HEK293T (cell line): ENCODE measurements at regions not wholly inside any gene's neighbourhood (a gene's known extent, or its start where the extent isn't known, plus 50 kb on each side); places are given as distances from the start of the nearest gene placed in this dataset.
"Not testable (repeated sequence)": the region's sequence is repeated elsewhere in the genome, so short reads cannot be mapped to it uniquely, and the experiment has no call there.

Experiments
- CTCF ChIA-PET: fragments of 350-600 bp; formaldehyde crosslinking; extraction: SDS; loops from one replicate; lab custom pipeline; 2021; ENCODE audit warnings: antibody characterized with exemption, inconsistent platforms; lab: Yijun Ruan, JAX
- POLR2A ChIA-PET: fragments of 350-600 bp; formaldehyde crosslinking; extraction: SDS; loops from one replicate; lab custom pipeline; 2020; ENCODE audit warnings: antibody characterized with exemption, inconsistent platforms; lab: Yijun Ruan, JAX
- DNase-seq: peaks from one replicate; pipeline ENCODE4 v3.0.0; 2012; ENCODE audit warnings: mixed read lengths; ENCODE audit errors: extremely low spot score
- ARNT ChIP-seq: fragments of 450-650 bp; IDR thresholded peaks from 2 replicates; pipeline ENCODE4 v1.6.1; 2017; ENCODE audit warnings: mild to moderate bottlenecking
- BHLHE40 ChIP-seq: fragments of 450-650 bp; IDR thresholded peaks from 2 replicates; pipeline ENCODE4 v1.6.1; 2016; ENCODE audit warnings: mild to moderate bottlenecking, moderate library complexity, borderline replicate concordance
- CTBP1 ChIP-seq: fragments of 450-650 bp; IDR thresholded peaks from 2 replicates; pipeline ENCODE4 v1.6.1; 2016; ENCODE audit warnings: borderline replicate concordance
- ELF4 ChIP-seq: fragments of 450-650 bp; IDR thresholded peaks from 2 replicates; pipeline ENCODE4 v1.6.1; 2017; ENCODE audit warnings: antibody characterized with exemption
- FOXA1 ChIP-seq: fragments of 450-650 bp; IDR thresholded peaks from 2 replicates; pipeline ENCODE4 v1.6.1; 2016; ENCODE audit warnings: mild to moderate bottlenecking
- FOXK2 ChIP-seq: fragments of 450-650 bp; IDR thresholded peaks from 2 replicates; pipeline ENCODE4 v1.6.1; 2016; ENCODE audit warnings: mild to moderate bottlenecking
- FOXM1 ChIP-seq: fragments of 450-650 bp; IDR thresholded peaks from 2 replicates; pipeline ENCODE4 v1.6.1; 2017; ENCODE audit warnings: mild to moderate bottlenecking, borderline replicate concordance
- HDGF ChIP-seq: fragments of 450-650 bp; IDR thresholded peaks from 2 replicates; pipeline ENCODE4 v1.6.1; 2017; ENCODE audit warnings: antibody characterized with exemption, borderline replicate concordance
- L3MBTL2 ChIP-seq: fragments of 450-650 bp; conservative IDR thresholded peaks from 2 replicates; pipeline ENCODE4 v1.6.1; 2016; ENCODE audit warnings: mild to moderate bottlenecking
- LEF1 ChIP-seq: fragments of 450-650 bp; IDR thresholded peaks from 2 replicates; pipeline ENCODE4 v1.6.1; 2017; ENCODE audit warnings: mild to moderate bottlenecking, borderline replicate concordance
- NFRKB ChIP-seq: fragments of 450-650 bp; IDR thresholded peaks from 2 replicates; pipeline ENCODE4 v1.6.1; 2016; ENCODE audit warnings: mild to moderate bottlenecking, moderate library complexity
- PKNOX1 ChIP-seq: fragments of 450-650 bp; IDR thresholded peaks from 2 replicates; pipeline ENCODE4 v1.6.1; 2016
- SP1 ChIP-seq: fragments of 450-650 bp; IDR thresholded peaks from 2 replicates; pipeline ENCODE4 v1.6.1; 2017
- SUZ12 ChIP-seq: fragments of 450-650 bp; IDR thresholded peaks from 2 replicates; pipeline ENCODE4 v1.6.1; 2016; ENCODE audit warnings: mild to moderate bottlenecking
- TARDBP ChIP-seq: fragments of 450-650 bp; IDR thresholded peaks from 2 replicates; pipeline ENCODE4 v1.6.1; 2016
- ZNF384 ChIP-seq: fragments of 450-650 bp; IDR thresholded peaks from 2 replicates; pipeline ENCODE4 v1.6.1; 2016

- DNase-seq, result no peak
- POLR2A ChIA-PET, result no interaction called here
- CTCF ChIA-PET, result interaction anchor here (0.6 to 1.8 kb wide), 8 partner anchors 10 to 927 kb away, joined by 3 to 17 read pairs (median 4); no protein-coding TSS in a partner anchor
- no peak for TF ChIP-seq HDGF
- no peak for TF ChIP-seq NFRKB
- no peak for TF ChIP-seq ELF4
- TF ChIP-seq SUZ12, result no peak
Measured at GRCh38 chr3:181327349-181327748, 337.8 kb upstream of the DNAJC19 start.

- DNase-seq, result peak; percentile 34
- CTCF ChIA-PET, result interaction anchor here (0.6 to 1.8 kb wide), 8 partner anchors 10 to 927 kb away, joined by 3 to 17 read pairs (median 4); no protein-coding TSS in a partner anchor
- POLR2A ChIA-PET, result no interaction called here
- TF ChIP-seq NFRKB, result no peak
Measured at GRCh38 chr3:181326637-181327223, 337.2 kb upstream of the DNAJC19 start.

GRCh38 chr3:181324516-181324915, 335.0 kb upstream of the DNAJC19 start:
- POLR2A ChIA-PET, result not testable (repeated sequence)
- CTCF ChIA-PET, result interaction anchor here (0.5 to 1.1 kb wide), 2 partner anchors 376 to 394 kb away, joined by 3 to 4 read pairs; no protein-coding TSS in a partner anchor

DNA sequence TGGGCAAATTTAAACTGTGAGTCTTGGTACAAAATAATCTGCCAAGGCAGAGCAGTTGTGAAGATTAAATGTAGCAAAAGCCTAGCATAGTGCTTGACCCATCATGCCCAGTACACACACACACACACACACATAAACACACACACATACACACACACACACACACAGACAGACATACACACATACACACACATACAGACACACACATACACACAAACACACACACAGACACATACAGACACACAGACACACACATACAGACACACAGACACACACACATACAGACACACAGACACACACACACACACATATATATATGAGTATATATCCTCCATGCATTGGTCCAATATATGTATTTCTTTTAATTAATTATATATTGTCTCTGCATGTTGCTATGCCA, 328.8 kb upstream of the DNAJC19 start:
- POLR2A ChIA-PET, result no interaction called here
- CTCF ChIA-PET, result no interaction called here
- DNase-seq, result no peak
- no peak for TF ChIP-seq ZNF384
- TF ChIP-seq FOXA1, result no peak

More at GRCh38 chr3:181324516-181324915, 335.0 kb upstream of the DNAJC19 start:
- not testable (repeated sequence) for DNase-seq

DNA sequence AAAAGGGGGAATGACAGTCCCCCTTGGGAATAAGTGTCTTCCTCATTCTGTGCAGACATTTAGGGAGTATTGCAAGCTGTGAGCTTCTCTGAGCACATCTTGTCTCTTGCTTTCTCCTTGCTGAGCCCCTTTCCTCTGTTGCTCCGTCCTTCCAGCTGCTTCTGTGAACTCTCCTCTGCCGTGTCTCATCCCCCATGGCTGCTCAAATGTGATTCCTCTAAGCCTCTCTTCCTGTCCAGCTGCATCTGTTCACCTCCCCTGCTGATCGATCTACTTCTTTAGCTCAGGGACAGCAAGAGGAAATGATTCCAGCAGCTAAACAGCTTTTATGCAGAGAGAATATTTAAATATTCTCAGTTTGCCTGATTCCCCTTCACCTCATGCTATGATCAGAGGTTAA, 328.0 kb upstream of the DNAJC19 start:
- CTCF ChIA-PET, result interaction anchor here (2.2 kb wide), 1 partner anchor 9 kb away, joined by 7 read pairs; no protein-coding TSS in a partner anchor
- POLR2A ChIA-PET, result no interaction called here
- TF ChIP-seq LEF1 (no peak), FOXK2 (no peak), FOXA1 (no peak), CTBP1 (no peak), BHLHE40 (no peak), ZNF384 (no peak), NFRKB (no peak), TARDBP (no peak), ARNT (no peak), SUZ12 (no peak), PKNOX1 (no peak), L3MBTL2 (no peak), ELF4 (no peak), HDGF (no peak), FOXM1 (no peak), SP1 (no peak)
- DNase-seq, result no peak

- no peak for DNase-seq
- ChIA-PET POLR2A (no interaction called here), CTCF (interaction anchor here (2.2 kb wide), 1 partner anchor 10 kb away, joined by 7 read pairs; no protein-coding TSS in a partner anchor)
- TF ChIP-seq NFRKB (no peak), SP1 (no peak), SUZ12 (no peak), FOXM1 (no peak), PKNOX1 (no peak), L3MBTL2 (no peak), ARNT (no peak), BHLHE40 (no peak), HDGF (no peak), FOXA1 (no peak), ELF4 (no peak), LEF1 (no peak)
Measured at GRCh38 chr3:181316482-181316881, 326.9 kb upstream of the DNAJC19 start.

- POLR2A ChIA-PET, result no interaction called here
- TF ChIP-seq FOXK2, result no peak
- no peak for TF ChIP-seq HDGF
- TF ChIP-seq NFRKB, result no peak
- TF ChIP-seq L3MBTL2, result no peak
- TF ChIP-seq SP1, result no peak
Measured at GRCh38 chr3:181313335-181313734, 323.8 kb upstream of the DNAJC19 start.

GRCh38 chr3:181311186-181311585, 321.6 kb upstream of the DNAJC19 start:
- TF ChIP-seq PKNOX1 (no peak), NFRKB (no peak), BHLHE40 (no peak), HDGF (no peak)
- no peak for DNase-seq
- CTCF ChIA-PET, result no interaction called here
- POLR2A ChIA-PET, result no interaction called here

More at GRCh38 chr3:181313335-181313734, 323.8 kb upstream of the DNAJC19 start:
- no peak for DNase-seq
- CTCF ChIA-PET, result no interaction called here
